Panc1 (cell line): ENCODE measurements at regions not wholly inside any gene's neighbourhood (a gene's known extent, or its start where the extent isn't known, plus 50 kb on each side); places are given as distances from the start of the nearest gene placed in this dataset.
"Not testable (repeated sequence)": the region's sequence is repeated elsewhere in the genome, so short reads cannot be mapped to it uniquely, and the experiment has no call there.

Source experiments
- CTCF ChIP-seq: fragments of 450-650 bp; IDR thresholded peaks from 2 replicates; pipeline ENCODE4 v1.5.1; 2017; ENCODE audit warnings: mild to moderate bottlenecking
- POLR2AphosphoS5 ChIP-seq: IDR thresholded peaks from 2 replicates; pipeline ENCODE4 v1.6.1; 2012; ENCODE audit warnings: mild to moderate bottlenecking, low read depth, low read length, moderate library complexity
- REST ChIP-seq, 2 experiments: IDR thresholded peaks; 2 replicates each; pipeline ENCODE4 v1.6.1; 2011 to 2012; ENCODE audit warnings: low read depth in 2 of 2, control low read depth in 1 of 2, low read length in 1 of 2, mild to moderate bottlenecking in 1 of 2, moderate library complexity in 1 of 2; ENCODE audit not compliant: insufficient read depth in 1 of 2
- SIN3A ChIP-seq: IDR thresholded peaks from 2 replicates; pipeline ENCODE4 v1.6.1; 2012; ENCODE audit warnings: low read depth, mild to moderate bottlenecking, low read length, moderate library complexity, borderline replicate concordance; ENCODE audit not compliant: insufficient read depth
- TCF7L2 ChIP-seq: IDR thresholded peaks from 2 replicates; pipeline ENCODE4 v1.6.1; 2011; ENCODE audit warnings: mild to moderate bottlenecking, low read depth, low read length, inconsistent platforms

GRCh38 chr15:22714358-22715132, 71.9 kb upstream of the NIPA1 start:
- not testable (repeated sequence) for TF ChIP-seq CTCF; TCF7L2; POLR2AphosphoS5; REST (IDR thresholded peaks at IDR 0.05; ENCODE audit: insufficient read depth in 1 of 2, low read depth in 2 of 2, low read length in 1 of 2); SIN3A
